NK-92 (cell line): ENCODE measurements at regions not wholly inside any gene's neighbourhood (a gene's known extent, or its start where the extent isn't known, plus 50 kb on each side); places are given as distances from the start of the nearest gene placed in this dataset.
"Not testable (repeated sequence)": the region's sequence is repeated elsewhere in the genome, so short reads cannot be mapped to it uniquely, and the experiment has no call there.

Experiments used
- DNase-seq: peaks from one replicate; lab custom pipeline; 2025; ENCODE audit not compliant: unreplicated experiment; lab: John Stamatoyannopoulos, UW

- DNase-seq = no peak
These were observed 75.6 kb upstream of the HIVEP3 start for GRCh38 chr1:41994195-41994894.

GRCh38 chr1:41983451-41983850, 64.7 kb upstream of the HIVEP3 start:
- DNase-seq = no peak

- DNase-seq = no peak
These were observed 63.1 kb upstream of the HIVEP3 start for GRCh38 chr1:41981796-41982195.

- no peak for DNase-seq
These were observed 62.3 kb upstream of the HIVEP3 start for GRCh38 chr1:41980827-41981653.

- DNase-seq = no peak
These were observed 60.3 kb upstream of the HIVEP3 start for GRCh38 chr1:41978986-41979385.

- no peak for DNase-seq
These were observed 58.6 kb upstream of the HIVEP3 start for GRCh38 chr1:41977326-41977725.

- no peak for DNase-seq
These were observed 57.9 kb upstream of the HIVEP3 start for GRCh38 chr1:41976671-41977070.

- DNase-seq = no peak
These were observed 57.3 kb upstream of the HIVEP3 start for GRCh38 chr1:41975850-41976569.

GRCh38 chr1:41975121-41975520, 56.4 kb upstream of the HIVEP3 start:
- no peak for DNase-seq

GRCh38 chr1:41968557-41968956, 49.8 kb upstream of the HIVEP3 start:
- DNase-seq = not testable (repeated sequence)
